OCI-LY1 (cell line): ENCODE measurements at regions not wholly inside any gene's neighbourhood (a gene's known extent, or its start where the extent isn't known, plus 50 kb on each side); places are given as distances from the start of the nearest gene placed in this dataset.

Source experiments
- CTCF ChIP-seq: fragments of 200-600 bp; sonication (generic), shearing (Covaris generic); IDR thresholded peaks from 2 replicates; pipeline ENCODE4 v1.5.1; 2017; ENCODE audit warnings: mild to moderate bottlenecking, antibody characterized with exemption, low read length, moderate library complexity, mixed read lengths
- EZH2 ChIP-seq: fragments of 200-600 bp; sonication (generic), shearing (Covaris generic); IDR thresholded peaks from 2 replicates; pipeline ENCODE4 v1.8.0; 2017; ENCODE audit warnings: borderline replicate concordance, mixed run types, mild to moderate bottlenecking, antibody characterized with exemption, low read length, moderate library complexity, mixed read lengths

- TF ChIP-seq EZH2, result no peak
- no peak for TF ChIP-seq CTCF
Measured at GRCh38 chrX:42456176-42456700, 321.7 kb downstream of the PPP1R2C start.
